ENCODE measurements at regions not wholly inside any gene's neighbourhood (a gene's known extent, or its start where the extent isn't known, plus 50 kb on each side); places are given as distances from the start of the nearest gene placed in this dataset.

GRCh38 chr17:6941989-6942388 is 53.9 kb upstream of the ALOX12 start:
- Mint-ChIP-seq H3K4me1 (ENCODE audit: low read depth) (peaks cover 23% of the 10 kb centered on the region), H3K36me3 (ENCODE audit: low read depth) (no peaks in the 10 kb centered on the region), H3K27me3 (ENCODE audit: low read depth) (no peaks in the 10 kb centered on the region), H3K9me3 (ENCODE audit: insufficient read depth) (no peaks in the 10 kb centered on the region), H3K4me3 (no peak overlapping the region), H3K27ac (no peak overlapping the region)
- CTCF ChIA-PET, result no interaction called here
- ATAC-seq, result no peak
- POLR2A ChIA-PET, result no interaction called here
- DNase-seq, result no peak

- ATAC-seq, result no peak
- peaks cover 20% of the 10 kb centered on the region for H3K4me1 Mint-ChIP-seq (ENCODE audit: low read depth)
- no peak overlapping the region for H3K4me3 Mint-ChIP-seq
- DNase-seq, result no peak
- no peaks in the 10 kb centered on the region for H3K9me3 Mint-ChIP-seq (ENCODE audit: insufficient read depth)
- no peaks in the 10 kb centered on the region for H3K36me3 Mint-ChIP-seq (ENCODE audit: low read depth)
- CTCF ChIA-PET, result interaction anchor here (0.7 to 1.2 kb wide), 2 partner anchors 8 to 78 kb away, joined by 3 read pairs; no protein-coding TSS in a partner anchor
- POLR2A ChIA-PET, result no interaction called here
- H3K27ac Mint-ChIP-seq, result no peak overlapping the region
- H3K27me3 Mint-ChIP-seq (ENCODE audit: low read depth), result no peaks in the 10 kb centered on the region
Measured at GRCh38 chr17:6943406-6943805, 52.4 kb upstream of the ALOX12 start.

All from activated CD8-positive, alpha-beta T cell treated with anti-CD3 and anti-CD28 coated beads, Interleukin-2, amount 10 ng/mL, durations not matched to agents 7 days and 5 days (primary cell).